ENCODE measurements at regions not wholly inside any gene's neighbourhood (a gene's known extent, or its start where the extent isn't known, plus 50 kb on each side); places are given as distances from the start of the nearest gene placed in this dataset.

- TF ChIP-seq POLR2A (IDR thresholded peaks at IDR 0.05) (no peak), CTCF (IDR thresholded peaks at IDR 0.05) (no peak)
These were observed 147.9 kb downstream of the UNC5CL start for GRCh38 chr6:40891131-40891530.

Measured in right lobe of liver (tissue), 4 donors.